Body of pancreas (tissue), 4 donors: ENCODE measurements at regions not wholly inside any gene's neighbourhood (a gene's known extent, or its start where the extent isn't known, plus 50 kb on each side); places are given as distances from the start of the nearest gene placed in this dataset.

ENCODE experiments used
- POLR2A ChIP-seq, 3 donors: fragments of 450-650 bp; IDR thresholded peaks; one replicate each; pipeline ENCODE4 v1.6.1; 2016; ENCODE audit warnings: antibody characterized with exemption in 3 of 3, mild to moderate bottlenecking in 2 of 3
- TF ChIP-seq, protein P1 (sequence below), 7 experiments: fragments of 450-650 bp in 4 of 7; fragments of 200-600 bp in 3 of 7; sonication (generic) in 3 of 7; IDR thresholded peaks; one replicate each; pipeline ENCODE4 v1.5.1; 2016 to 2019; ENCODE audit warnings: antibody characterized with exemption in 7 of 7

DNA sequence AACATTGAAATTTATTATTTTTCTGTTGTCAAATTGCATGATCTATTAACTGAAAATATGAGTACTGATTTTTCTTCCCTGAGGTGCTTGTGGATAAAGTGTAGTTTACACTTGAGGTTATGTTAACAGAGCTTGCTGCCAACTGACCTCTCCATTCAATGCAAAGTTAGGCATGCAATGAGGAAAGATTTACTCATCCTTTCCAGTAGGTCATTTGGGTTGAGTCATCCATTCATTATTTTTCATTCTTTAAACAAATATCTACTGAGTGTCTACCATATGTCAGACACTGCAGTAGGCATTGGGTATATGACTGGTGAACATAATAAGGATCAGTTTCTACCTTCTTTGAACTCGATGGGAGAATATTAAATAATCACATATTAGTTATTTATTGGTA is 604.1 kb downstream of the EDEM1 start:
- TF ChIP-seq, protein P1, sequence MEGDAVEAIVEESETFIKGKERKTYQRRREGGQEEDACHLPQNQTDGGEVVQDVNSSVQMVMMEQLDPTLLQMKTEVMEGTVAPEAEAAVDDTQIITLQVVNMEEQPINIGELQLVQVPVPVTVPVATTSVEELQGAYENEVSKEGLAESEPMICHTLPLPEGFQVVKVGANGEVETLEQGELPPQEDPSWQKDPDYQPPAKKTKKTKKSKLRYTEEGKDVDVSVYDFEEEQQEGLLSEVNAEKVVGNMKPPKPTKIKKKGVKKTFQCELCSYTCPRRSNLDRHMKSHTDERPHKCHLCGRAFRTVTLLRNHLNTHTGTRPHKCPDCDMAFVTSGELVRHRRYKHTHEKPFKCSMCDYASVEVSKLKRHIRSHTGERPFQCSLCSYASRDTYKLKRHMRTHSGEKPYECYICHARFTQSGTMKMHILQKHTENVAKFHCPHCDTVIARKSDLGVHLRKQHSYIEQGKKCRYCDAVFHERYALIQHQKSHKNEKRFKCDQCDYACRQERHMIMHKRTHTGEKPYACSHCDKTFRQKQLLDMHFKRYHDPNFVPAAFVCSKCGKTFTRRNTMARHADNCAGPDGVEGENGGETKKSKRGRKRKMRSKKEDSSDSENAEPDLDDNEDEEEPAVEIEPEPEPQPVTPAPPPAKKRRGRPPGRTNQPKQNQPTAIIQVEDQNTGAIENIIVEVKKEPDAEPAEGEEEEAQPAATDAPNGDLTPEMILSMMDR (IDR thresholded peaks at IDR 0.05): no peak
- no peak for TF ChIP-seq POLR2A (IDR thresholded peaks at IDR 0.05)
